H1 (cell line): ENCODE measurements at regions not wholly inside any gene's neighbourhood (a gene's known extent, or its start where the extent isn't known, plus 50 kb on each side); places are given as distances from the start of the nearest gene placed in this dataset.

ENCODE experiments used
- CTCF ChIA-PET: fragments of 300-600 bp; sonication (Branson Sonifier 250); formaldehyde crosslinking; loops from one replicate; lab custom pipeline; 2021; ENCODE audit not compliant: partially characterized antibody; lab: Charles Lee
- POLR2A ChIA-PET: fragments of 300-600 bp; sonication (Branson Sonifier 250); formaldehyde crosslinking; loops from one replicate; lab custom pipeline; 2021; ENCODE audit warnings: inconsistent platforms; ENCODE audit not compliant: partially characterized antibody; lab: Charles Lee
- DNase-seq, 2 experiments: peaks; one replicate each; pipeline versions ENCODE4 v3.0.0 to v3.0.0-alpha.2; 2010 to 2022; ENCODE audit warnings: low spot score in 2 of 2, low read depth in 1 of 2, mixed read lengths in 1 of 2
- FAIRE-seq: peaks from 2 replicates; lab custom pipeline; 2011; peaks lifted over from hg19 to GRCh38; lab: Jason Lieb, UNC
- H2AFZ ChIP-seq: 2 replicates; pipeline ENCODE4 v1.8.1; 2012; ENCODE audit warnings: low read length, inconsistent platforms
- H2AK5ac ChIP-seq: 2 replicates; pipeline ENCODE4 v1.6.1; 2013; ENCODE audit warnings: low read depth, low read length
- H2BK120ac ChIP-seq: replicated peaks from 2 replicates; pipeline ENCODE3; 2013; ENCODE audit warnings: low read depth, low read length, inconsistent platforms
- H2BK12ac ChIP-seq: 2 replicates; pipeline ENCODE4 v1.6.1; 2013; ENCODE audit warnings: low read depth, low read length
- H2BK15ac ChIP-seq: 2 replicates; pipeline ENCODE4 v1.6.1; 2013; ENCODE audit warnings: low read length
- H2BK20ac ChIP-seq: 2 replicates; pipeline ENCODE4 v1.6.1; 2013; ENCODE audit warnings: low read length
- H2BK5ac ChIP-seq: 2 replicates; pipeline ENCODE4 v1.6.1; 2013; ENCODE audit warnings: low read depth, low read length
- H3K14ac ChIP-seq: 2 replicates; pipeline ENCODE4 v1.6.1; 2013; ENCODE audit warnings: inconsistent platforms; ENCODE audit not compliant: insufficient read length
- H3K18ac ChIP-seq: 2 replicates; pipeline ENCODE4 v1.6.1; 2013; ENCODE audit warnings: low read length; ENCODE audit errors: extremely low read depth
- H3K23ac ChIP-seq: 2 replicates; pipeline ENCODE4 v1.6.1; 2013; ENCODE audit warnings: inconsistent platforms; ENCODE audit not compliant: insufficient read length
- H3K23me2 ChIP-seq: 2 replicates; pipeline ENCODE4 v1.6.1; 2013; ENCODE audit warnings: low read depth, low read length
- H3K27ac ChIP-seq: 2 replicates; pipeline ENCODE4 v1.6.1; 2011; ENCODE audit warnings: low read depth, low read length, inconsistent platforms
- H3K27me3 ChIP-seq, 4 experiments: replicated peaks in 1 of 4; 1 replicate in 1 of 4; 2 replicates in 3 of 4; pipeline versions ENCODE4 v1.6.1 to v1.8.1; 2011 to 2013; ENCODE audit warnings: low read length in 3 of 4, mild to moderate bottlenecking in 3 of 4, inconsistent platforms in 2 of 4, mixed read lengths in 2 of 4, moderate library complexity in 1 of 4; ENCODE audit not compliant: control insufficient read depth in 3 of 4, insufficient read depth in 3 of 4; ENCODE audit errors: extremely low read depth in 1 of 4
- H3K36me3 ChIP-seq, 4 experiments: 2 replicates each; pipeline versions ENCODE4 v1.6.1 to v1.8.1; 2011 to 2013; ENCODE audit warnings: mild to moderate bottlenecking in 4 of 4, low read length in 3 of 4, moderate library complexity in 2 of 4, control low read depth in 1 of 4, inconsistent platforms in 1 of 4; ENCODE audit not compliant: insufficient read depth in 4 of 4, control insufficient read depth in 2 of 4
- H3K4ac ChIP-seq: replicated peaks from 2 replicates; pipeline ENCODE3; 2013; ENCODE audit warnings: low read length, low read depth, mixed read lengths, inconsistent platforms; ENCODE audit not compliant: insufficient read length
- H3K4me1 ChIP-seq, 4 experiments: replicated peaks in 1 of 4; 1 replicate in 1 of 4; 2 replicates in 3 of 4; pipeline versions ENCODE4 v1.6.1 to v1.8.1; 2011 to 2013; ENCODE audit warnings: low read length in 3 of 4, inconsistent platforms in 2 of 4, mixed read lengths in 1 of 4; ENCODE audit not compliant: insufficient read depth in 4 of 4, control insufficient read depth in 3 of 4
- H3K4me2 ChIP-seq, 2 experiments: 2 replicates each; pipeline versions ENCODE4 v1.6.1 to v1.8.1; 2011 to 2013; ENCODE audit warnings: low read depth in 2 of 2, low read length in 2 of 2, control low read depth in 1 of 2, inconsistent platforms in 1 of 2, mild to moderate bottlenecking in 1 of 2; ENCODE audit not compliant: insufficient read depth in 1 of 2
- H3K4me3 ChIP-seq, 4 experiments: fragments of 200-600, 300-600 bp in 1 of 4; sonication (generic), shearing (Covaris generic), sonication (Bioruptor Twin) in 1 of 4; 2 replicates each; pipeline versions ENCODE4 v1.5.1 to v1.8.1; 2011 to 2016; ENCODE audit warnings: low read length in 4 of 4, low read depth in 3 of 4, control low read depth in 2 of 4, inconsistent platforms in 2 of 4, mild to moderate bottlenecking in 2 of 4, mixed read lengths in 1 of 4, moderate library complexity in 1 of 4; ENCODE audit not compliant: insufficient read depth in 2 of 4; ENCODE audit errors: extremely low read depth in 1 of 4
- H3K56ac ChIP-seq: replicated peaks from 2 replicates; pipeline ENCODE3; 2013; ENCODE audit warnings: low read depth, mild to moderate bottlenecking, mixed read lengths, low read length, inconsistent platforms; ENCODE audit not compliant: insufficient read length
- H3K79me1 ChIP-seq: 2 replicates; pipeline ENCODE4 v1.6.1; 2013; ENCODE audit warnings: low read depth, low read length, control low read depth
- H3K79me2 ChIP-seq, 2 experiments: 2 replicates each; pipeline versions ENCODE4 v1.6.1 to v1.8.1; 2012 to 2013; ENCODE audit warnings: low read length in 2 of 2, mild to moderate bottlenecking in 2 of 2, inconsistent platforms in 1 of 2; ENCODE audit not compliant: insufficient read depth in 2 of 2, control insufficient read depth in 1 of 2
- H3K9ac ChIP-seq, 4 experiments: replicated peaks in 1 of 4; 1 replicate in 1 of 4; 2 replicates in 3 of 4; pipeline versions ENCODE4 v1.6.1 to v1.8.1; 2011 to 2013; ENCODE audit warnings: low read depth in 3 of 4, low read length in 3 of 4, control low read depth in 2 of 4, mild to moderate bottlenecking in 2 of 4, moderate library complexity in 2 of 4, inconsistent platforms in 1 of 4; ENCODE audit errors: extremely low read depth in 1 of 4
- H3K9me3 ChIP-seq, 2 experiments: 2 replicates each; pipeline versions ENCODE4 v1.6.1 to v1.8.1; 2012 to 2013; ENCODE audit warnings: mild to moderate bottlenecking in 2 of 2, moderate library complexity in 2 of 2, control low read depth in 1 of 2, inconsistent platforms in 1 of 2, low read depth in 1 of 2, low read length in 1 of 2, mixed read lengths in 1 of 2; ENCODE audit not compliant: insufficient read depth in 2 of 2
- H4K20me1 ChIP-seq, 2 experiments: replicated peaks in 1 of 2; 2 replicates each; pipeline versions ENCODE3 to v1.8.1; 2011 to 2013; ENCODE audit warnings: inconsistent platforms in 2 of 2, low read length in 2 of 2, mild to moderate bottlenecking in 1 of 2; ENCODE audit not compliant: insufficient read depth in 2 of 2, control insufficient read depth in 1 of 2
- H4K5ac ChIP-seq: 2 replicates; pipeline ENCODE4 v1.6.1; 2013; ENCODE audit warnings: low read length, low read depth, mixed read lengths, inconsistent platforms; ENCODE audit not compliant: insufficient read length
- H4K8ac ChIP-seq: 2 replicates; pipeline ENCODE4 v1.8.0; 2013; ENCODE audit warnings: mild to moderate bottlenecking, moderate library complexity, low read length, inconsistent platforms; ENCODE audit not compliant: insufficient read depth; ENCODE audit errors: extremely low read depth
- H4K91ac ChIP-seq: replicated peaks from 2 replicates; pipeline ENCODE3; 2013; ENCODE audit warnings: low read length, mixed read lengths, inconsistent platforms; ENCODE audit not compliant: insufficient read length
- E2F6 ChIP-seq: IDR thresholded peaks from 2 replicates; pipeline ENCODE4 v1.6.1; 2012; ENCODE audit warnings: inconsistent platforms
- EZH2 ChIP-seq: fragments of 200-600 bp; sonication (generic); IDR thresholded peaks from 2 replicates; pipeline ENCODE4 v1.7.1; 2012; ENCODE audit warnings: low read depth, mild to moderate bottlenecking, moderate library complexity, low read length, inconsistent platforms; ENCODE audit not compliant: severe bottlenecking
- JUN ChIP-seq: IDR thresholded peaks from 2 replicates; pipeline ENCODE4 v1.6.1; 2011; ENCODE audit warnings: low read depth, mild to moderate bottlenecking, improper control_type of control experiment, low read length
- JUND ChIP-seq: IDR thresholded peaks from 2 replicates; pipeline ENCODE4 v1.6.1; 2011; ENCODE audit warnings: mild to moderate bottlenecking, improper control_type of control experiment, low read length
- POU5F1 ChIP-seq: IDR thresholded peaks from 2 replicates; pipeline ENCODE4 v1.6.1; 2011; ENCODE audit warnings: low read depth, mild to moderate bottlenecking, low read length, moderate library complexity
- SP1 ChIP-seq: IDR thresholded peaks from 2 replicates; pipeline ENCODE4 v1.6.1; 2011; ENCODE audit warnings: low read depth, low read length
- ZNF274 ChIP-seq: IDR thresholded peaks from 2 replicates; pipeline ENCODE4 v1.7.0; 2012; ENCODE audit warnings: low read length, borderline replicate concordance; ENCODE audit errors: extremely low read depth
- WGBS, 2 experiments: shearing (Covaris generic) in 1 of 2; methylation state at CpG; one replicate each; pipeline versions ENCODE4 v1.1.6 to v1.1.7; 2013 to 2015; ENCODE audit warnings: low lambda C conversion rate in 2 of 2, mixed read lengths in 2 of 2, inconsistent platforms in 1 of 2, low coverage in 1 of 2, missing lambda C conversion rate in 1 of 2; ENCODE audit not compliant: insufficient replicate concordance in 2 of 2, insufficient coverage in 1 of 2, insufficient read length in 1 of 2; ENCODE audit errors: extremely low coverage in 1 of 2, missing lambda C conversion rate in 1 of 2; 5-methylcytosine and 5-hydroxymethylcytosine counted together

DNA sequence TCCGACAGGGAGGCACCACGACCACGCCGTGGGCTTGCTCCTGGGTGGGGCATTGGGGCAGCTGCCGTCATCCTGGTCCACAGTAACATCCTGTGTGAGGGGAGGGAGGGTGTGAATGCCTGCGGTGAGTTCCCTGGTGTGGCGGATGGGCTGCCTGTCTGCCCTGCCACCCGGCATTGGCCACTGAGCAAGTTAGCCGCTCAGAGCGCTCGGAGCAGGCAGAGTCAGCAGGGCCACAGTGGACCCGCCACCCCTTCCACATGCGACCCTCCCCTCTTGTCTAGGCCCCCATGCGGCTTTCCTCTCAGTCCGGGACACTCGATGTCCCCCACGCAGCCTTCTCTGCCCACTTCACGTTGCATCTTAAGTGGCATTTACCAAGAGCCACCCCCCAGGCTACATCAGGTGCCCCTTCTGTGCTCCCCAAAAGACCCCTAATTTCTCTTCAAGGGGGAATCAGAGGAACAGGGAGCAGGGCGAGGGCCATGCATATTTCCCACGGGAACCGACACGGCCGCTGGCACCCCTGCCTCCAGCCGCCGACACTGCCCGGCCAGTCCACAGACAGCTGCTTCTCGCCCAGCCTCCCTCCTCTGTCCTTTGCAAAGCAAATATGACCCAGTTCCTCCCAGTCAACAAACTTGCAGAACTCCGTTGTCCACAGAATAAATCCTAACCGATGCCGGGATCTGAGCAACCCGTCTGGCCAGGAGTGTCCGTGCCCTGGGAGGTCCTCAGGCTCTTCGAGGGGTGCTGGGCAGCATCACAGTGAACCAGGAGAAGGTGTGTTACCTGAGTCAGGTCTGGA is 1482.1 kb downstream of the TBC1D22A start:
- Histone ChIP-seq H3K4ac (no peak overlapping the region), H3K9ac (no peak overlapping the region), H3K14ac (no peak overlapping the region), H4K5ac (no peak overlapping the region), H2AFZ (no peak overlapping the region), H3K9me3 (no peaks in the 10 kb centered on the region; a peak in 1 of 4 replicates), H4K8ac (no peak overlapping the region), H4K91ac (peak overlapping the region; percentile 19), H2BK20ac (no peak overlapping the region), H3K27me3 (peaks cover 0 to 2% (median 0%) of the 10 kb centered on the region in 4 experiments; a peak in 1 of 7 replicates), H3K4me1 (no peaks in the 10 kb centered on the region; a peak in 3 of 7 replicates), H3K36me3 (no peaks in the 10 kb centered on the region), H3K56ac (no peak overlapping the region), H2AK5ac (no peak overlapping the region), H3K4me3 (no peak overlapping the region), H3K23me2 (no peaks in the 10 kb centered on the region), H3K4me2 (no peak overlapping the region), H2BK15ac (no peak overlapping the region), H3K27ac (no peak overlapping the region), H3K23ac (no peak overlapping the region), H3K79me1 (no peaks in the 10 kb centered on the region), H3K18ac (no peak overlapping the region), H4K20me1 (no peaks in the 10 kb centered on the region), H2BK12ac (no peak overlapping the region), H3K79me2 (no peaks in the 10 kb centered on the region), H2BK5ac (no peak overlapping the region), H2BK120ac (no peak overlapping the region)
- WGBS, 2 experiments, result 88% methylated on average over 30 of the region's 33 CpGs; no CpG with 5 or more reads in 1 of the 2 experiments
- no peak for FAIRE-seq
- ChIA-PET CTCF (no interaction called here), POLR2A (no interaction called here)
- TF ChIP-seq SP1 (no peak), JUN (no peak), JUND (no peak), POU5F1 (no peak), EZH2 (no peak), ZNF274 (no peak), E2F6 (no peak)
- peak in 1 of 2 experiments; percentile 20 for DNase-seq
